ENCODE measurements at regions not wholly inside any gene's neighbourhood (a gene's known extent, or its start where the extent isn't known, plus 50 kb on each side); places are given as distances from the start of the nearest gene placed in this dataset.
"Not testable (repeated sequence)": the region's sequence is repeated elsewhere in the genome, so short reads cannot be mapped to it uniquely, and the experiment has no call there.

DNA sequence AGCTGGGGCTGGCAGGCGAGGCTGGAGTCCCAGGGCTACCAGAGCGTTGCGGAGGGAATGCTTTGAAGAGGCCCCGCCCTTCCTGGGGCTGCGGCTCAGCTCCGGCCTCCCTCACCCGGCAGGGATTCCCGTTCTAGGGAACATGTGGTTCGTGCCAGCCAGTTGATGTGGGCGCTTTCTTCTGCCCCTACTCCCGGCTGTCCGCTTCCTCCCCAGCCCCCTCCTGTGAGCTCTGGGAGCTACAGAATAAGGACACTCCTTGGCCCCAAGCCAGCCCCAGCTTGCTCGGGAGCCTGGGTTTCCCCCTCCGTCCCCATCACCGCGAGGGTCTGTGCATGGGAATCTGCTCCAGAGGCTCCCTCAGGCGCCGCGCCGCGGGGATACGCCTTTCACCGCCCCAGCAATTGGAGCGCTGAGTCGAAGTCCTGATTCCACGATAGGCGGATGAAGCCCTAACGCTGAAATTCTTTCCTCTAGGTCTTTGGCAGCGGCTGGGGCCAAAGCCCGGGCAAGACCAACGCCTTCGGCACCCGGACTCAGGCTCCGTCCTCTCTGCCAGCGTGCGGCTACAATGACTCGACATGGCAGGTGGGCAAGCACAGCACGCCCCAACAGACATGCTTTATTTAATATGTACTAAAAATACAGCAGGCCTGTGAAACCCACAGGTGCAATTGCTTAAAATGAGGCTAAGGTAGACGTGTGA lies 69.5 kb downstream of the KLF15 start:
- no peak for DNase-seq (ENCODE audit: low read depth)
- peak overlapping the region; percentile 38 for H3K4me3 ChIP-seq (ENCODE audit: control insufficient read depth, low read depth, low read length)
- TF ChIP-seq CTCF (IDR thresholded peaks at IDR 0.05; ENCODE audit: control insufficient read depth, insufficient read depth, low read depth, low read length, missing control alignments) = no peak

GRCh38 chr3:126287171-126287535 lies 70.1 kb downstream of the KLF15 start:
- DNase-seq (ENCODE audit: low read depth) = no peak
- TF ChIP-seq CTCF (IDR thresholded peaks at IDR 0.05; ENCODE audit: control insufficient read depth, insufficient read depth, low read depth, low read length, missing control alignments) = no peak
- H3K4me3 ChIP-seq (ENCODE audit: control insufficient read depth, low read depth, low read length) = peak overlapping the region; percentile 38

GRCh38 chr3:126285369-126285768 lies 71.8 kb downstream of the KLF15 start:
- TF ChIP-seq CTCF (IDR thresholded peaks at IDR 0.05; ENCODE audit: control insufficient read depth, insufficient read depth, low read depth, low read length, missing control alignments) = no peak

DNA sequence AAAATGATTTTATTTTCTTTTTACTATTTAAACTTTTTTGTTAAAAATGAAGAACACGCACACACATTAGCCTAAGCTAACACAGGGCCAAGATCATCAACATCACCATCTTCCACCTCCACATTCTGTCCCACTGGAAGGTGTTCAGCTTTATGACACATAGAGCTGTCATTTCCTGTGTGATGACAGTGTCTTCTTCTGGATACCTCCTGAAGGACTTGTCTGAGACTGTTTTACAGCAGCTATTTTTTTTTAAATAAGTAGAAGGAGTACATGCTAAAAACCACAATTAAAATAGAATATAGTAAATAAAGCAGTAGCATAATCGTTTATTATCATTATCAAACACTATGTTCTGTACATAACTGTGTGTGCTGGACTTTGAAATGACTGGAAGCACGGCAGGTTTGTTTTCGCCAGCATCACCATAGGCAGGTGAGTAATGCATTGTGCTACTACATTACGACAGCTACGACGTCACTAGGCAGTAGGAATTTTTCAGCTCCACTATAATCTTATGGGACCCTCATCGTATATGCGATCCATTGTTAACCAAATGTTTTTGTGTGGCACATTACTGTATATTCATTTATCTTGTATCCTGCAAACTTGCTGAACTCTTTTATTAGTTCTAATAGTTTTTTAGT lies 72.8 kb downstream of the KLF15 start:
- DNase-seq (ENCODE audit: low read depth) = no peak
- no peak for TF ChIP-seq CTCF (IDR thresholded peaks at IDR 0.05; ENCODE audit: control insufficient read depth, insufficient read depth, low read depth, low read length, missing control alignments)
- H3K4me3 ChIP-seq (ENCODE audit: control insufficient read depth, low read depth, low read length) = no peak overlapping the region

More at GRCh38 chr3:126285369-126285768, 71.8 kb downstream of the KLF15 start:
- H3K4me3 ChIP-seq (ENCODE audit: control insufficient read depth, low read depth, low read length) = no peak overlapping the region
- DNase-seq (ENCODE audit: low read depth) = no peak

- not testable (repeated sequence) for H3K4me3 ChIP-seq (ENCODE audit: control insufficient read depth, low read depth, low read length); DNase-seq (ENCODE audit: low read depth)
Measured at GRCh38 chr3:126283651-126284050, 73.6 kb downstream of the KLF15 start.

GRCh38 chr3:126279853-126280252 lies 77.4 kb downstream of the KLF15 start:
- no peak for TF ChIP-seq CTCF (IDR thresholded peaks at IDR 0.05; ENCODE audit: control insufficient read depth, insufficient read depth, low read depth, low read length, missing control alignments)
- no peak for DNase-seq (ENCODE audit: low read depth)
- no peak overlapping the region for H3K4me3 ChIP-seq (ENCODE audit: control insufficient read depth, low read depth, low read length)

DNA sequence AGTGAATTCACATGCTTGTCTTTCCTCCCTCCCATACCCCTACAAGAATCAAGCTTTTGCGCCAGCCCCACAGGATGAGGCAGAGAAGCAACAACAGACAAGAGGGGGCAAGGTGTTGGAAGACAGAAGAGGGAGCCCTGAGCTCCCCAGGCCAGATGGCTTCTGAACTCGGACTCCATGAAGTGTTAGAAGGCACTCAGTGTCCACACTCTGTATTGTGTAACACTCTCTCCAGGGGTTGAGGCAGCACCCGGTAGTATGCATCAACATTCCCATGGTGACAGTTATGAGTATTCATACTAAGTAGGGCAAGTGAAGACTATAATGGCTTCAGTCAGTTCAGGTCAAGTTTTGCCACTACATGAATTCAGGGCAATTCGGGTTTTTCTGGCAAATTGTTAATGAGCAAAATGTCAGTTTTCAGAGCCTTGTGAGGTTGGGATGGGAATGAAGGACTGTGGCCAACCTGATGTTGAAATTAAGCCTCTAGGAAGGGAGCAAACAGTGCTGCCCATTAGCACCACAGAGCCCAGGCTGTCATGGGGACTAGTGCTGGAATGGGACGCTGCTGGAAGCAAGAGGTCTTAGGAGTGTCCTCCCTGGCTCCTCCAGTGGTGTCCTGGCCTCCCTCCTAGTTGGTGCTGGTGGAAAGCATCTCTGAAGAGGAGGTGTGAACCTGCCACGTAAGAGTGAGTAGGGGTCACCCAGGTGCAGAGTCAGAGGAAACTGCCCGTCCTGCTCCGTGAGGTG lies 79.4 kb downstream of the KLF15 start:
- H3K4me3 ChIP-seq (ENCODE audit: control insufficient read depth, low read depth, low read length) = no peak overlapping the region
- TF ChIP-seq CTCF (IDR thresholded peaks at IDR 0.05; ENCODE audit: control insufficient read depth, insufficient read depth, low read depth, low read length, missing control alignments) = no peak
- DNase-seq (ENCODE audit: low read depth) = no peak

Measured in AG09309 (cell line).